GM21717 (cell line): ENCODE measurements at regions not wholly inside any gene's neighbourhood (a gene's known extent, or its start where the extent isn't known, plus 50 kb on each side); places are given as distances from the start of the nearest gene placed in this dataset.
"Not testable (repeated sequence)": the region's sequence is repeated elsewhere in the genome, so short reads cannot be mapped to it uniquely, and the experiment has no call there.

ENCODE experiments used
- ATAC-seq: cut with Tn5 transposase; IDR thresholded peaks from one replicate; pipeline ENCODE4 v1.9.1; 2021; ENCODE audit warnings: mild to moderate bottlenecking, moderate library complexity; ENCODE audit not compliant: unreplicated experiment

DNA sequence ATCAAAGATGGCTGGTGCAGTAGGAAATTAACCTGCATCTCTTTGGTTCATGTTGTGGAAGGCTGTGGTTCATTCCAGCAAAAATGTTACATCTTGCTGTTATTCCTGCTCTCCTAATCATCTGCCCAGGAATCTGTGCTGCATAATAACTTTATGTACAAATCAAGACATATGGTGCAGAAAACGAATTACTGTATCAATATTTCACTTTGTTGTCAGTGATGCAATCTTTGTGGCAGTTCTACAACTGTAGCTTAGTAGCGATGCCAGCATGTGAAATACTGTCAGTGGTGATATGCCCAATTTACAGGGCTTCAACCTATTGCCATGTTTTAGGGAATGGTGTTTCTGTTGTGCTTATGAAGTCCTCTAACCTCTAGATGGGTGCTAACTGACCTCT lies 1114.7 kb downstream of the SOCS6 start:
- ATAC-seq = no peak

- ATAC-seq = no peak
Observed at GRCh38 chr18:71398531-71398930, 1109.7 kb downstream of the SOCS6 start.

DNA sequence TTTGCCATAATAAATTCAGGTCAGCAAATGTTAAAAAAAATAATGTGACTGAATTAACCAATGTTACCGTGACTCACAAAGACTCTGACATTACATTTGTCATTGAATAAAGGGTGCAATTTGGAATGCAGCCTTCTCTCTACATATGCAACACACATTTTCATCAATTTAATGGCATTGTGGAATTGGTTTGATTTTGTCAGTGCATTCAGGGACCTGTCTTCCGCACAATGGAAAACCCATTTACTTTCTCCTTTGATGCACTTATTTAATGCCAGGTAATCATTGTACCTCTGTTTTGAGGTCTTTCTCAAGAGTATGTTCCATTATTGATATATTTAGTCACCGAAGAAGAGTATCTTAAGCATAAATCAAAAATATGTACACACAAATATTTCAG lies 1099.3 kb downstream of the SOCS6 start:
- ATAC-seq = no peak

- no peak for ATAC-seq
Observed at GRCh38 chr18:71374294-71375000, 1085.6 kb downstream of the SOCS6 start.

DNA sequence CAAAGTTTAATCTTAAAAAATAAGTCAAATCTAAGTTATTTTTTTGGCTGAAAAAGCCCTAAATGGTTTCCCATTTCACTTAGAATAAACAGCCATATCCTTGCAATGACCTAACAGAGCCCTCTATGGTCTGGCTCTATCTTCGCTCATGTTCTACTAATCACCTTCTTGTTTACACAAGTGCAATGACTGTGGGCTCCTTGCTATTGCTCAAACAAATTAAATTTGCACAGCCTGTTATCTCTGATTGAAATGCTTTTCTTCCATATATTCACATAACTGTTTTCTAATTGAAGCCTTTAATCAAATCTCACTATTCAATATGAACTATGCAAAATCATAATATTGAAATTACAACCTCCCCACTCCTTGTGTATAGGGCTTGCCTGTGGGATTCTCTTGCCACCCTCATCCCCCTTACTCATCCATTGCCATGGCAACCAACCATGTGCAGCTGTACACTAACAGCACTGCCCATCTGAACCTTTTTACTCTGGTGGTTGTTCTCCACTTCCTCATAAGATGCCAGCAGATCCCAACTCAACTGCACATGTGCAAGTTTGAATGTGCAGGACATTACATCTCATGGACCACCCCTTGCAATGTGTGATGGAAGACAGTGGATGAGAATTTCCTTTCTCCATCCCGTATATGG lies 1083.2 kb downstream of the SOCS6 start:
- ATAC-seq = no peak

DNA sequence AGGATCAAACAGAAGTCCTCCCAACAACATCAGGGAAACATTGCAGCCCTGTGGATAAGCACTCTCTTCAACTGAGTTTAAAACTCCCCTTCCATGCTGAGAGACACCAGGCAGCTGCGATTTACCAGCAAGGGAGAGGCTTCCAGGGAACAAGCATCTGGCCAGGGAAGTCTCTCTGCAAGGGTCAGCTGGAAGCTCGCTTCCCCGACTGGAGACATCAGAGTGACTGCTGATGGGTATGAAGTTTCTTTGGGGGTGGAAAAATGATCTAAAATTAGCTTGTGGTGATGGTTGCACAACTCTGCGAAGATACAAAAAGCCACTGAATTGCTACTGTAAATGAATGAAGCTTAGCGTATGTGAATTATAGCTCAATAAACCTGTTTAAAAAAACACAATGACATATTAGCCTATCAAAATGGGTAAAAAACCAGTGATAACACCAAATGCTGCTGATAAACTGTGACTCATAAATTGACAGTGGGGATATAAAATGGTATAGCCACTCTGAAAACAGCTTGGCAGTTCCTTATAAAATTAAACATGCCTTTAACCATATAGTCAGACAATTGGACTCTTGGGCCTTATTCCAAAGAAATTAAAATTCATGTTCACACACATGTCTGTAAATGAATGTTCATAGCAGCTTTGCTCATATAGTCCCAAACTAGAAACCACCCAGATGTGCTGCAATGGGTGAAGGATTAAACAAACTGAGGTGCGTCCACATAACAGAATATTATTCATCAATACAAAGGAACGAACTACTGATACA lies 1082.0 kb downstream of the SOCS6 start:
- no peak for ATAC-seq

DNA sequence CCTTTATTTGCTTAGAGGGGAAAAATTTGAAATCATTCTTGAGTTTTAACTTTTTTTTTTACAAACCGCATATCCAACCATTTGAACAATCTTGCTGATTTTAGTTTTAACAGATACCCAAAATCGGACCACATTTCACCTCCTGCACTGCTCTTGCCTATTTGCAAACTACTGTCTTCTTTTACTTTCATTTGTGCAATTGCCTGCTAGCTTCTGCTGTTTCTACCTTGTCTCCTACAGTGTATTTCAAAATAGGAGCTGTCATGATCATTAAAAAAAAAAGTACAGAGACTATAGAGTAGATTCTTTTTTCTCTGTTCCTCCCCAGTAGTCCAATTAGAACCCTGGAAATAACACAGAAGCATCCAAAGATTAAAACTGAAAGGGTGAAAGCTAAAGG lies 1081.2 kb downstream of the SOCS6 start:
- ATAC-seq = no peak

DNA sequence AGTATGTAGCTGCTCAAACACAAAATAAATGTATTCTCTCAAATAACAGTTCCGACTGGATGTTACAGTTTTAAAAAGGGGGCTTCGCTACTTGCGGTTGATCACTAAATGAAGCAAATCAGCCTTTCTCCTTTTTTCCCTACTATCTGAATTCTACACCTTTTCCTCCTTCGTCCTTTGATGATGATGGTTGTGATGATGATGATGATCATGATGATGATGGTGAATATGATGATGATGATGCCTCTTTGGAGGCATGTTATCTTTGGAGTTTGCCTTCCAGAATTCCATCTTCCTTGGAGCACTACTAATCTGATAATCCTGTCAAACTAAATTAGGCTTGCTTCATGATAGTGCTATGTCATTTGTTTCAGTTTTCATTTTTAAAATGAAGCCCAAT lies 1073.3 kb downstream of the SOCS6 start:
- ATAC-seq = no peak

- ATAC-seq = not testable (repeated sequence)
Observed at GRCh38 chr18:71355599-71355998, 1066.8 kb downstream of the SOCS6 start.

- no peak for ATAC-seq
Observed at GRCh38 chr18:71352618-71353017, 1063.8 kb downstream of the SOCS6 start.

- no peak for ATAC-seq
Observed at GRCh38 chr18:71336576-71337210, 1047.8 kb downstream of the SOCS6 start.

DNA sequence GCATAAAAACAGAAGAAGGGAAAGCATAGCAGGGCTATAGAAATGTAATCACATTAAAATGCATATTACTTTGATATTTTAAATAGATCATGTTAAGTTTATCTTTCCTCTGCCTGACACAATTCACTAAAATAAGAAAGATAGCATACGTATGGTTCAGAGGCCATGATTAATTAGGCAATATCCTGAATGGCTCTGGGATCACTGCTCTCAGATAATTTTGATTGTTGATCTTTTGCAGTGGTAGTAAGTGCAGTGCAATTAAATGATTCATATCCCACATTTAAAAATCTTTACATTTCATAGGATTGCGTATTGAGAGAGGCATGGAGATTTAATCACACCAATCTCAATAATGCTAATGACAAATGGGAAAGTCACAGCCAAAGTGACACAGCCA lies 1040.7 kb downstream of the SOCS6 start:
- ATAC-seq = no peak

GRCh38 chr18:71329114-71329513 lies 1040.3 kb downstream of the SOCS6 start:
- no peak for ATAC-seq

GRCh38 chr18:71327850-71328249 lies 1039.0 kb downstream of the SOCS6 start:
- ATAC-seq = no peak

GRCh38 chr18:71327441-71327840 lies 1038.6 kb downstream of the SOCS6 start:
- no peak for ATAC-seq

- ATAC-seq = no peak
Observed at GRCh38 chr18:71326826-71327225, 1038.0 kb downstream of the SOCS6 start.

- no peak for ATAC-seq
Observed at GRCh38 chr18:71324356-71324755, 1035.5 kb downstream of the SOCS6 start.

DNA sequence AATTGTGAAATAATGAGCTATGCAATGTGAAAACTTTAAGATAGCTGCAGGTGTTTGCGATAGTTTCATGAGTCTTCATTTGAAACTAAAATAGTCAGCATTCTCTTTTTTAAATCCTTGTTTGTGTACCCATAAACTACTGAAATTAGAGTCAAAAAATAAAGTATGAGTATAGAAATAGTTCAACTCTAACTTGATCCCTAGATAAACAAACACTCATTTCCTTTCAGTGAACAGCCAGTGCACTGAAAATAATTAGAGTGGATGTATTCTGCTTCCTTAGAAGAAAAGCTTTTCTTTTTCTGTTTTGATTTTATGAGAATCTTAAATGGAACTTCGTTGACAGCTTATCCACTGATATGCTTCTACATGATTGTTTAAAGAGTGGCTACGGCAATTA lies 1033.4 kb downstream of the SOCS6 start:
- no peak for ATAC-seq

DNA sequence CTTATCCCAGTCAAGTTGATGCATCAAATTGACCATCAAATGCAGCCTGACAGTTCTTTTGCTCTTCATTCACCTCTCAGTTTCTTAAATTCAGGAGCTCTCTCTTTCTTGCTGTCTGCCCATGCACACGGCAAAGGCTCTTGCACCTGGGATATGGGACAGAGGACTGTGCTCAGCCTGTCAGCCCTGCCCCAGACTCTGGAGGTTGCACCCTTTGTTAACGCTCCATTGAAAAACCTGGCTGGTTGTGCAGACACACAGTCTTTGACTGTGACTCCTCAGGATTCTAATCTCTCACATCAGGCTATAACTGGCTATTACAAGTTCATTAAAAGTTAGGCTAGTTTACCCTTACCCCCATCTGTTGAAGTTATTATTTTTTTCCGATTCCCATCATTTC lies 1032.5 kb downstream of the SOCS6 start:
- no peak for ATAC-seq

DNA sequence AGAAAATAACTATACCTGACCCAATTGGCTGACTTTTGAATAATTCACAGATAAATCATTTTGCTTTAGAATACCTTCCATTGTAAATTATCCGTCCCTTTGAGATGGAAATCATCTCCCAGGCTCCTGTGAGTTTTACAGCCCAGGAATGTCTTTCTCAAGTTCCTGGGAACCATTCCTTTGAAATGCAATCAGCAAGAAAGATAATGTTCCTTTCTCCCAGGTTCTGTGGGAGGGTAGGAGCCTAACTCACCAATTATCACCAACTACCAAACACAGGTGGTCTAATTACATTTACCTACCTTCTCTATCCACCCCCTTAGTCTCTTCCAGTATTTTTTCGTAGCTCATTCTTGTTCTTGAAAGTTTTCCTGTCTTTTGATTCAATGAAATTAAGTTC lies 1016.0 kb downstream of the SOCS6 start:
- ATAC-seq = no peak

GRCh38 chr18:71303743-71304142 lies 1014.9 kb downstream of the SOCS6 start:
- ATAC-seq = not testable (repeated sequence)
